GM19193 (cell line): ENCODE measurements at regions not wholly inside any gene's neighbourhood (a gene's known extent, or its start where the extent isn't known, plus 50 kb on each side); places are given as distances from the start of the nearest gene placed in this dataset.

Experiments used
- POLR2A ChIP-seq: IDR thresholded peaks from 4 replicates; pipeline ENCODE4 v1.6.1; 2011; ENCODE audit not compliant: insufficient read depth, insufficient read length; ENCODE audit errors: extremely low read depth

- TF ChIP-seq POLR2A, result no peak
Observed at GRCh38 chr20:25867776-25868649, 171.4 kb upstream of the ZNF337 start.

GRCh38 chr20:25865715-25866656 is 169.3 kb upstream of the ZNF337 start:
- TF ChIP-seq POLR2A, result no peak

- TF ChIP-seq POLR2A, result no peak
Observed at GRCh38 chr20:25864326-25864962, 167.8 kb upstream of the ZNF337 start.

GRCh38 chr20:25863536-25864325 is 167.1 kb upstream of the ZNF337 start:
- no peak for TF ChIP-seq POLR2A

GRCh38 chr20:25860531-25861150 is 164.0 kb upstream of the ZNF337 start:
- no peak for TF ChIP-seq POLR2A

DNA sequence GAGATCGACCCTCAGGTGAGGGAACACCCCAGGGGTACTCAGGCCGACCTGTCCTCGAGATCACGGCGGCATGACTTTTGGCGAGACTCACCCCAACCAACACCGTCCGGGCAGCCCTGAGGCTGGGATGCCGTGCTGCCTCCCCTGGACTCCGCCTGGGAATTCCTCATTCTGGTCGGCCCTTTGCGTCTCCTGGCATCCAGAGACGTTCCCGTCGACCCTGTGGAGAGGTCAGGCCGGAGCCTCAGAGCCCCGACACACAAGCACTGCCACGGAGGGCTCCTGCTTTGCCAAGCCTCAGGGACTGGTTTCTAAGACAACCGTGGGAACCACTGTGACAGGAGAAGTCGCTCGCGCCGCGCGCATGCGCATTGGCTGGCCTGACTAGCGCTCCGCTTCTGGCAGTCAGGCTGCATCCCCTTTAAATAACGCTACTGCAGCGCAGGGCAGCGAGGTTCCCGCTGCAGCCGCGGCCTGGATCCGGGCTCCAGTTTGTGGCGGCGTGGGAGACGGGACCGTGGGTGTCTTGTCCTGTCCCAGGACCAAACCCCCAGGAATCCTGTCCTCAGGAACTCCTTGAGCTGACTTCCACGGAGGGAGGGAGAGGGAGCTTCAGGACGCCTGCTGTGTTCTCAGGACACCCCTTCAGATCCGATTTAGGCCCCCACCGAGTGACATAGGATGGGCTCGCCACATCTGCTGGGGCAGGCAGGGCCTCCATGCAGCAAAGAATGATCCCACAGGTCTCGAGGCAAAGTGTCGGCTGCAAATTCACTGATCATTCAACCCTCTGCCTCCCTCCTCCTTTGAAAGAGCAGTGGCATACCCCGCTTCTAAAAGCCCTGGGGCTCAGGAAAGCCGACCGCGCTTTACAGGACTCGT is 163.2 kb upstream of the ZNF337 start:
- no peak for TF ChIP-seq POLR2A

DNA sequence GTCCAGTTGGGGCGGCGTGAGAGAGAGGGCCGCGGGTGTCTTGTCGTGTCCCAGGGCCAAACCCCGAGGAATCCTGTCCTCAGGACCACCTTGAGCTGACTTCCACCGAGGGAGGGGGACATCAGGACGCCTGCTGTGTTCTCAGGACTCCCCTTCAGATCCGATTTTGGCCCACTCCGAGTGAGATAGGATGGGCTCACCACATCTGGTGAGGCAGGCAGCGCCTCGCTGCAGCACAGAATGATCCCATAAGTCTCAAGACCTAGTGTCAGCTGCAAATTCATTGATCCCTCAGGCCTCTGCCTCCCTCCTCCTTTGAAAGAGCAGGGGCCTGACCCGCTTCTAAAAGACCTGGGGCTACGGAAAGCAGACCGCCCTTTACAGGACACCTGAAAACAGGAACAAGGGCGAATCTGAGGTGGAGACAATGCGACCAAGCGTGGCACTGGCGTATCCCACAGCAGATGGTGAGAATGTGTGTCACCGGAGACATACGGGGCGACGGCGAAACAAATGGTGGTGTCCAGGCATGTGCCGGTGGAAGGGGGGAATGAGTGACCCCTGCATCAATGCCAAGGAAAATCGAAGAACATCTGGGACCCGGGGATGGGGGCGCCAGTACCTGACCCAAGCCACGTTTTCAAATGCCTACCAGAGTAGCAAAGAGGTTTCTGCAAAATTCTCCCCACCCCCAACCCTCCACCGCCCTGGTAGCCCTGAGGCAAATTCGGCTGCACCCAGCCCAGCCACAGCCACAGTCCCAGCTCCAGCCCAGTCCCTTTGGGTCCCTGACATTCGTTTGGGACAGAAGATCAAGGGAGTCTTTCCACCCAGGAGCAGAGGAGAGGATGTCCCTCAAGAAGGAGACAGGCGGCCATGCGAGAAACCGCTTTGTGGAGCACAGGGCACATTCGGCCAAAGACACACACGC is 162.1 kb upstream of the ZNF337 start:
- no peak for TF ChIP-seq POLR2A

- TF ChIP-seq POLR2A, result no peak
Observed at GRCh38 chr20:25856256-25856884, 159.7 kb upstream of the ZNF337 start.

GRCh38 chr20:25853718-25854388 is 157.2 kb upstream of the ZNF337 start:
- peak; percentile 23 for TF ChIP-seq POLR2A

- TF ChIP-seq POLR2A, result no peak
Observed at GRCh38 chr20:25848222-25848621, 151.6 kb upstream of the ZNF337 start.

DNA sequence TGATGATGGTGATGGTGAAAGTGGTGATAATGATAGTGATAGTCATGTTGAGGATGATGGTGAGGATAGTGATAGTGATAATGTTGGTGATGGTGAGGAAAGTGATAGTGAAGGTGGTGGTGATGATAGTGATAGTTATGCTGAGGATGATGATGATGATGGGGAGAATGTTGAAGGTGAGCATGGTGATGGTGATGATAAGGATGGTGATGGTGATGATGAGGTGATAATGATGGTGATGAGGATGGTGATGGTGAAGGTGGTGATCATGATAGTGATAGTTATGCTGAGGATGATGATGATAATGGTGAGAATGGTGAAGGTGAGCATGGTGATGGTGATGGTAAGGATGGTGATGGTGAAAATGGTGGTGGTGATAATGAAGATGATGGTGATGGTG is 64.9 kb upstream of the ZNF337 start:
- no peak for TF ChIP-seq POLR2A
